ENCODE measurements at regions not wholly inside any gene's neighbourhood (a gene's known extent, or its start where the extent isn't known, plus 50 kb on each side); places are given as distances from the start of the nearest gene placed in this dataset.
A peak's percentile ranks its signal among the peaks of the same experiment; 100 is the strongest.

- ChIA-PET CTCF (ENCODE audit: low intra/inter-chr PET ratio) (no interaction called here), POLR2A (no interaction called here)
- TF ChIP-seq, protein P1, sequence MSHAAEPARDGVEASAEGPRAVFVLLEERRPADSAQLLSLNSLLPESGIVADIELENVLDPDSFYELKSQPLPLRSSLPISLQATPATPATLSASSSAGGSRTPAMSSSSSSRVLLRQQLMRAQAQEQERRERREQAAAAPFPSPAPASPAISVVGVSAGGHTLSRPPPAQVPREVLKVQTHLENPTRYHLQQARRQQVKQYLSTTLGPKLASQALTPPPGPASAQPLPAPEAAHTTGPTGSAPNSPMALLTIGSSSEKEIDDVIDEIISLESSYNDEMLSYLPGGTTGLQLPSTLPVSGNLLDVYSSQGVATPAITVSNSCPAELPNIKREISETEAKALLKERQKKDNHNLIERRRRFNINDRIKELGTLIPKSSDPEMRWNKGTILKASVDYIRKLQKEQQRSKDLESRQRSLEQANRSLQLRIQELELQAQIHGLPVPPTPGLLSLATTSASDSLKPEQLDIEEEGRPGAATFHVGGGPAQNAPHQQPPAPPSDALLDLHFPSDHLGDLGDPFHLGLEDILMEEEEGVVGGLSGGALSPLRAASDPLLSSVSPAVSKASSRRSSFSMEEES (CRISPR knock-in tag; IDR thresholded peaks at IDR 0.05), result no peak
- TF ChIP-seq, protein P2, sequence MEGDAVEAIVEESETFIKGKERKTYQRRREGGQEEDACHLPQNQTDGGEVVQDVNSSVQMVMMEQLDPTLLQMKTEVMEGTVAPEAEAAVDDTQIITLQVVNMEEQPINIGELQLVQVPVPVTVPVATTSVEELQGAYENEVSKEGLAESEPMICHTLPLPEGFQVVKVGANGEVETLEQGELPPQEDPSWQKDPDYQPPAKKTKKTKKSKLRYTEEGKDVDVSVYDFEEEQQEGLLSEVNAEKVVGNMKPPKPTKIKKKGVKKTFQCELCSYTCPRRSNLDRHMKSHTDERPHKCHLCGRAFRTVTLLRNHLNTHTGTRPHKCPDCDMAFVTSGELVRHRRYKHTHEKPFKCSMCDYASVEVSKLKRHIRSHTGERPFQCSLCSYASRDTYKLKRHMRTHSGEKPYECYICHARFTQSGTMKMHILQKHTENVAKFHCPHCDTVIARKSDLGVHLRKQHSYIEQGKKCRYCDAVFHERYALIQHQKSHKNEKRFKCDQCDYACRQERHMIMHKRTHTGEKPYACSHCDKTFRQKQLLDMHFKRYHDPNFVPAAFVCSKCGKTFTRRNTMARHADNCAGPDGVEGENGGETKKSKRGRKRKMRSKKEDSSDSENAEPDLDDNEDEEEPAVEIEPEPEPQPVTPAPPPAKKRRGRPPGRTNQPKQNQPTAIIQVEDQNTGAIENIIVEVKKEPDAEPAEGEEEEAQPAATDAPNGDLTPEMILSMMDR (IDR thresholded peaks at IDR 0.05 in 2 of 3, conservative IDR thresholded peaks at IDR 0.05 in 1 of 3; ENCODE audit: insufficient read depth in 2 of 3, low read depth in 1 of 3, low read length in 3 of 3), result no peak
- TF ChIP-seq NRF1 (conservative IDR thresholded peaks at IDR 0.05 in 1 of 2, IDR thresholded peaks at IDR 0.05 in 1 of 2) (no peak), ZNF184 (CRISPR knock-in tag; IDR thresholded peaks at IDR 0.05) (no peak), TEAD2 (tag; IDR thresholded peaks at IDR 0.05) (no peak), BRD4 (IDR thresholded peaks at IDR 0.05) (no peak), KLF6 (CRISPR knock-in tag; IDR thresholded peaks at IDR 0.05; ENCODE audit: borderline replicate concordance) (no peak)
- Histone ChIP-seq H3K9ac (ENCODE audit: insufficient read depth in 1 of 2, low read depth in 2 of 2, low read length in 2 of 2) (peak overlapping the region in 1 of 2 experiments; percentile 26; a peak in 1 of 4 replicates), H3K36me3 (ENCODE audit: control insufficient read depth, insufficient read depth, low read length) (no peaks in the 10 kb centered on the region), H3K9me3 (replicated peaks; ENCODE audit: control insufficient read depth, insufficient read depth, low read depth, low read length) (no peaks in the 10 kb centered on the region), H3K27ac (ENCODE audit: extremely low read depth, low read depth, low read length) (no peak overlapping the region), H3K4me3 (no peak overlapping the region), H4K20me1 (replicated peaks; ENCODE audit: control insufficient read depth, insufficient read depth, low read length) (no peaks in the 10 kb centered on the region), H3K79me2 (ENCODE audit: control insufficient read depth, insufficient read depth, low read length) (no peaks in the 10 kb centered on the region), H3K27me3 (ENCODE audit: control insufficient read depth in 2 of 2, insufficient read depth in 2 of 2, low read length in 2 of 2) (no peaks in the 10 kb centered on the region), H3K4me2 (ENCODE audit: insufficient read depth, low read length) (peak overlapping the region; percentile 15; the same call in 1 of the 2 replicates), H3K9me1 (ENCODE audit: control insufficient read depth, insufficient read depth, low read length) (no peaks in the 10 kb centered on the region), H3K4me1 (replicated peaks in 1 of 2; ENCODE audit: control insufficient read depth in 2 of 2, insufficient read depth in 2 of 2, low read length in 2 of 2) (no peaks in the 10 kb centered on the region; a peak in 2 of 5 replicates), H2AFZ (ENCODE audit: low read depth, low read length) (peak overlapping the region; percentile 82)
- DNase-seq (ENCODE audit: extremely low read depth in 1 of 4, low spot score in 3 of 4) (no peak), ATAC-seq (peak; percentile 71), FAIRE-seq (no peak)
- 20% methylated on average over 20 of the region's 20 CpGs for WGBS (ENCODE audit: insufficient coverage, low coverage, missing lambda C conversion rate)
- in situ Hi-C loops (cut with MboI), result no loop called here
- BruUV-seq (replicated peaks), result no TSS peak
- intact Hi-C loops (cut with micrococcal nuclease), result no loop called here
These were observed 1368.8 kb upstream of the ADGRB3 start for GRCh38 chr6:67265996-67266921.

Data from K562 (cell line).